ENCODE measurements at regions not wholly inside any gene's neighbourhood (a gene's known extent, or its start where the extent isn't known, plus 50 kb on each side); places are given as distances from the start of the nearest gene placed in this dataset.
"Not testable (repeated sequence)": the region's sequence is repeated elsewhere in the genome, so short reads cannot be mapped to it uniquely, and the experiment has no call there.

- DNase-seq (ENCODE audit: low spot score): no peak
Measured at GRCh38 chr5:1983401-1983800, 100.7 kb upstream of the IRX4 start.

GRCh38 chr5:1982561-1982960 is 99.8 kb upstream of the IRX4 start:
- not testable (repeated sequence) for DNase-seq (ENCODE audit: low spot score)

DNA sequence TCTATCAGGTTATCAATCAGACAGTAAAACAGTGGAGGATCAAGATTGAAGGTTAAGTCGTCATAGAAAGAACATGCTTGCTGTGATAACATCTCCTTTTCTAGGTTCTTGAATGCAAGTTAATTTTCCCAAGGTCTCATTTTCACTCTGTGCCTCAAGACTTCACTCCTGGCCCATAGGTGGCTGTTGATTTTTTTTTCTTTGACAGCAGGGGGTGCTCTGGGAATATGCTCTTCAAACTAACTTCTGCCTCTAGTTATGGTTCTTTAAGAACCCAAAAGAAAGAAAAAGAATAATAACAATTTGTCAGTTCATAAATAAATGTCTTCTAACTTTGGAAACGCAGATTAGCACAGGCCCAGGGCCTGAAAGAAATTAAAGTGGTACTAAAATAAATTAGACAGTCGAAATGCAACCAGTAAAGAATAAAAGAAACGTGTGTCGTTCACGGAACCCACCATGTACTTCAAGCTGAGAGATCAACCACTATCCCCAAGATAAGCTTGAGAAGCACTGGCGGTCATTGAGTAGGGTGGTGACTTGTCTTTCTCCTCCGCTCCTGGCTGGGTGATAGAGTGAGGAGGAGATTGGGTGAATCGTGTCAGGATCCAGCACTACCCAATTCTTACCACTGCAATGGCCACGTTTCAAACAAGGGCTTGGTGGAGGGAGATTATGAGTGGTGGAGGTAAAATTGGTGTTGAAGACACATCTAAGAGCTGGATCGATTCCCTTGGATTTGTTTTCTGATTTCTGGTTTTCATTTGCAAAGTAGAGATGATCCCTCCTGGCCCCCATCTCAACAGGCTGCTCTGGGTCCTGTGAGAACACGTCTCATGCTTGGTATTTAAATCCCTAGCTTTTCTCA is 93.4 kb upstream of the IRX4 start:
- DNase-seq (ENCODE audit: low spot score): no peak

GRCh38 chr5:1975406-1975715 is 92.6 kb upstream of the IRX4 start:
- DNase-seq (ENCODE audit: low spot score): no peak

DNA sequence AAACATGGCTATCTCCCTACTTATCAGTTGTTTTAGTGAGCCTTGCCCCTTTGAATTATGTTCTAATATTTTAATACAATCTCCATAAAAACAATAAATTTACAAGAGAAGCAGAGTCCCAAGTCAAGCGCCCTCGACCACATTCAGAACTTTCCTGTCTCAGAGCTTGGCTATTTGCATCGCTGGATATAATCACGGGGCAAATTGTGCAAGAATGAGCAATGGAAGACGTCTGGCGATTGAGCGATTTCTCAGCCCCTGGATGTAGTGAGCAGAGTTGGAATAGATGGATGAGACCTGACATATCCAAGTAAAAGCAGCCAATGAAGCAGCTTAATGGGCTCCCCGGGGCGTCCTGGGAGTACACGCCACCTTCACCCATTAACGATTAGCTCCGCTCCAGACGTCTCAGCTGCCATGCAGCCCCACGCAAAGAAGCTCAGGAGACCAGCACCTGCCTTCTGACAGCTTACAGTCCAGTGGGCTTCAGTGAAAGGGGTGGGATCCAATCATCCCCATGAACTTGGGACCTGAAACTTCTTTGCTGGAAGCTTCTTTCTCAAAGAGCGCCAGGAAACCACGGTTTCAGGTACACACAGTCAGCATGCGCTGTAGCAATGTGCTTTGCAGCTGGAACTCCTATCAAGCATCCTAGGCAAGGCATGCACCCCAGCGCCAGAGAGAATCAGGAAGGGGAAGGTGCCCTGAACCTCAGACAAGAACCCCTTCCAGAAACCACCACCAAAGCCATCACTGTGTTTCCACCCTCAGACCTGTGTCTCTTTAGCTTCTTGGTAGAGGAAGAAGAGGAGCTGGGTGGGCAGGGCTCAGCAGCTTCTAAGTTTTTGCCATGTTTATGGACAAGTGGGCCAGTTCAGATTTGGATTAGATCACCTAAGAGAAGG is 92.0 kb upstream of the IRX4 start:
- no peak for DNase-seq (ENCODE audit: low spot score)

GRCh38 chr5:1974081-1974480 is 91.4 kb upstream of the IRX4 start:
- DNase-seq (ENCODE audit: low spot score): no peak

DNA sequence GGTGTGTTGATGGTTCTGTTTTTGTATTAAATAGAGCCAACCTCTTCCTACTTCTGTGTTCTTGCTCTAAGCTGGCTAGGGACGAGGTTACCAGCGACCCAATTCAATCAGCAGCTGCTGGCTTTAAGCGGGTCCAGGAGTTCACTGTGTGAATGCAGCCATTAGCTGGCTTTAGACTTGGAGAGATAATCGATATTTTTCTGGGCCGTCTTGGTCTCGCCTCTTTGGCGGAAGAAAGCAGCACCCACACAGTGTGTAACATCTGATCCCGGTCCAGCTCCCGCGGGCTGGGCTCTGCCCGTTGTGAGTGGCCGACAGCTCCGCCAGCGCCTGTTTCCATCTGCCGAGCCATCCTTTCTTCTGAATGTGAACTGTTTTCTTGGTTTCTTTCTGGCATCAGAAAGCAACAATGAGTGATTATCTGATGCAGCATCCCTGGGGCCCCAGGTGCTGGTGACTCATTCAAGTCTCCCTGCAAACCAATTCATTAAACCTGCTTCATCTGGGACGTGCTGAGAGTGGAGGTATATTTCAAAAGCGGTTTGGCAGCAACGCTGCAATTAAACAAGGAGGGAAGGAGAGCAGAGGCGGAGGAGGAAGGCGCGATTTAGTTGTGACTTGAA is 90.8 kb upstream of the IRX4 start:
- no peak for DNase-seq (ENCODE audit: low spot score)

DNA sequence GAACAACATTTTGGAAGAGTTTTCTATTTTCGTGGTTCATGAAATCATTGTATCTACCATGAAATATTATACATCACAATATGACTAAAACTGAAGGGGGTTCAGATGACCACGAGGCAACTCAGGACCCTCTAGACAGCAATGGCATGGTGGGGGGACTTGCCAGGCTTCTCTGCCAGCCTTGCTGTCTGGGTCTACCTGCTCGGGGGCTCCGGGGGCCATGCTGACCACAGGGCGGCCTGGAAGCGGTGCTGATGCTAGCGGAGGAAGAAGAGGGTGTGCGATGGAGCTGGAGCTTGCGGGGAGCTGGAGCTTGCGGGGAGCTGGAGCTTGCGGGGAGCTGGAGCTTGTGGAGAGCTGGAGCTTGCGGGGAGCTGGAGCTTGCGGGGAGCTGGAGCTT is 89.2 kb upstream of the IRX4 start:
- DNase-seq (ENCODE audit: low spot score): no peak

GRCh38 chr5:1967736-1968135 is 85.0 kb upstream of the IRX4 start:
- DNase-seq (ENCODE audit: low spot score): no peak

DNA sequence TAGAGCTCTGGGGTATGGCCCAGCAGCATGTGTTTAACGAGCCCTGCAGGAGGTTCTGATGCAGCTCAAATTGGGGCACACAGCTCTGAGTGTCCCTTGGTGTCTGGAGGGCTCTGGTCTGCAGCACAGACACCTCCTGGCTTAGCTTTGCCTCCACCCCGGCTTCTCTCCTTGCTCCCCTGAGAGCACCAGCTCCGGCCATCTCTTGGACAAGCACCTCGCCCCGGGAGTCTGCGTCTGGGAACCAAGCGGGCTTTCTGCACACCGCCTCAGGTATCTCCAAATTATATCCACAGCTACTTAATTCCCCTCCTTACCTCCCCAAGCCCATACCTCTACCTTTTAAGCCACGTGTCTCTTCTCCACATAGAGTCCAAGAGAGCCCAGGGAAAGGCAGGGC is 83.7 kb upstream of the IRX4 start:
- no peak for DNase-seq (ENCODE audit: low spot score)

- DNase-seq (ENCODE audit: low spot score): no peak
Measured at GRCh38 chr5:1965925-1966324, 83.2 kb upstream of the IRX4 start.

DNA sequence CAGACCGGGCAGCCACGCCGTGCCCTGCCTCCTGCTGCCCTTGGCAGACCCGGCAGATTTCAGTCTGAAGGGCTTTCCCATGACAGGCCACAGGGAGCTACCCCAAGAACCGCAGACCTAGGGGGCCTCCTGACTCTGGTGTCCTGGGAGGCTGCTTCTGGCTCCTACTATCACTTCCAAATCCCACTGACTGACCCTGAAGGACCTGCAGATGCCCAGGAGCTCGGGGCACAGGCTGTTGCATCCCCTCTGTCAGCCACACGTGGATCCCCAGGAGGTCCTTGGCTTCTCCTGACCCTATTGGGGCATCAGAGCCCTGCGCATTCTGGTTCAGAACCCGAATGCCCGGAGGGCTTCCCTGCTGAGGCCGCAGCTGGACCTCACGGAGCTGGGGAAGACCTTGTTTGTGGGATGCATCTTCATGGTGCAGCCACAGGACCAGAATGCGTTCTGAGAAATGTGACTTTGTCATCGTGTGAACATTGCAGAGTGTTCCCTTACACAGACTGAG is 81.3 kb upstream of the IRX4 start:
- DNase-seq (ENCODE audit: low spot score): no peak

DNA sequence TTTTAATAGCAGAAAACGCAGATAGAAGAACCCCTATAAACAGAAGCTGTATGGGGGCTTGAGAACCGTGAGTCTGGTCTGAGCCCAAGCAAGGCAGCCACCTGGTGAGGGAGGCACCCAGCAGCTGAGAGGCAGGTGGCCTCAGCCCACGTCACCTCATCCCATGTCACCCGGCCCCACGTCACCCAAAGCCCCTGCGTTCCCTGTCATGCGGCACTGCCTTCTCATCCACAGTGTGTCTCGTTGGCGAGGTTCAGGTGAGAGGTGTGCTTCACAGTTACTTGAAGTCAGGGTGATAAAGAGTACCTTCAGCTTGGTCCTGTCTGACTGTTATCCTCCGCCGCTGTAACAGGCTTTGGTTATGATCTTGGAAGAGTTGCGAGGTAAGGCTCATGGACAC is 80.6 kb upstream of the IRX4 start:
- DNase-seq (ENCODE audit: low spot score): no peak

GRCh38 chr5:1962619-1963355 is 80.1 kb upstream of the IRX4 start:
- no peak for DNase-seq (ENCODE audit: low spot score)

DNA sequence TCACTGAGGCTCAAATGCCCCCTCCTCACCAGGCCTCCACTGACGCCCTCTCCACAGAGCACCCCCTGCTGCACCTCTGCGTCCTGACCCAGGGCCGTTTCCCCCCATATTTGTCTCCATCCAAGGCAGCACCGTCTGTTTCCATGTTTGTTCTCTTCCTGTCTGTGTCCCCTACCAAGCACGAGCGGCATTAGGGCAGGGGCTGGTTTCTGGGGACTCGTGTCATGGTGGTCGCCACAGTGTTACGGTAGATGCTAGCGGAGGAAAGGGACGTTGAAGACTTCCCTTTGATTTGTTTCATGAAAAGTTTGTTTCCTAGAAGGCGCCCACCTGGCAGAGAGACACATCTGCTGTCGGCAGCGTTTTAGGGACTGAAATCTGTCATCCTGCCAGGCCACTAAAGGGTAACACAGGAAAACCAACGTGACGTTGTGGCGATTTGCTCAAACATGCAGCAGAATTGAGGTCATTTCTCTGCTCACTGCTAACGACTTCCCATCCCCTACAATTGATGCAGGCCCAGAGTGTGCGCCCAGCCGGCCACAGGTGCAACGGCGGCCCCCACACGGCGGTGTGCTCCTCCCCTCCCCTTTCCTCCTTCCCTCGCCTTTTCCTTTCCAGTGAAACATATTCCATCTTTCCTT is 79.3 kb upstream of the IRX4 start:
- no peak for DNase-seq (ENCODE audit: low spot score)

DNA sequence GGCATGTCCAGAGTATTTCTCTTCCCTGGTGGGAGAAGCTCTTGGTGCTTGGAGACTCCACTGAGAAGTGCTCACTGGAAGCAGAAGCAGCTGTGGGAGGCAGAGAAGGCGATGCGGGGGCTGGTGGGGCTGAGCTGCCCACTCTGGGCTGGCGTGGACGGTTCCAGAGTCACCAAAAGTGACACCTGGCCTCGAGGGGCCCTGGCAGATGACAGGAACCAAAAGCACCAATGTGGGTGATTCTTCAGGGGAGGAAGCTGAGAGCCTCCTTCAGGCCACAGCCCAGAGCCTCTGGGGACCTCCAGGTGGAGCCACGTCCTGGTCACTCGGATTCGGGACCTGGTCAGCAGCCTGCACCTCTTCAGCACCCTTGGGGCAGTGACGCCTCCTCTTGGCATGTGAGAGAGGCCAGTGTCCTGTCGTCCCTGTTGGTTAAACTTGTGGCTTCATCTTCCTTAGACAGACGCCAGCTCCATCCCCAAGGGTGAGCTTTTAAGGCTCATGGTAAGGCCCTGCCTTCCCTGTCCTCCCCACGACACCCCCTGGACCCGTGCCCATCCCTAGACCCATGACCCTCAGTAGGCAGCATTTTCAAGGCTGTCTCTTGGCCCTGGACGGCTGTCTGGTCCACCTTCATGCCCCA is 78.7 kb upstream of the IRX4 start:
- no peak for DNase-seq (ENCODE audit: low spot score)

DNA sequence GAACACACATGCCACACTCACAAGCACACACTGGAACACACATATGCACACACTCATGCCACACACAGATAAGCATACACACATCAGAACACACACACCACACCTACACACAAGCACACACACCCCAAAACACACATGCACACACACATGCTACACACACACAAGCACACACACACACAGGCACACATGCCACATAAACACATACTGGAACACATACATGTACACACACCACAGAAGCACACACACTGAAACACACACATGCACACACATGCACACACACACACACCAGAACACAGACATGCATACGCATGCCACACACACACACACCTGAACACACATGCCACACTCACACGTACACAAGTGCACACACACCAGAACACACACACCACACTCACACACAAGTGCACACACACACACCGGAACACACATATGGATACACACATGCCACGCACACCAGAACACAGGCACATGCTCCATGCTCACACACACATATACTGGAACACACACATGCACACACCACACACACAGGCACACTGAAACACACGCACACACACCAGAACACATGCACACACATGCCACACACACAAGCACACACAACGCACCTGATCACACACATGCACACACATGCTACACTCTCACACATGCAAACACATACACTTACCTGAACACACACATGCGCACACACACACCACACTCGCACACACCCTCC is 78.0 kb upstream of the IRX4 start:
- DNase-seq (ENCODE audit: low spot score): no peak

- DNase-seq (ENCODE audit: low spot score): no peak
Measured at GRCh38 chr5:1959725-1960581, 77.2 kb upstream of the IRX4 start.

- no peak for DNase-seq (ENCODE audit: low spot score)
Measured at GRCh38 chr5:1959231-1959630, 76.5 kb upstream of the IRX4 start.

Measured in hematopoietic multipotent progenitor cell treated with erythropoietin and hydrocortisone succinate and interleukin-3 and kit ligand, for 15 days (in vitro differentiated cells).